Endodermal cell (in vitro differentiated cells): ENCODE measurements at regions not wholly inside any gene's neighbourhood (a gene's known extent, or its start where the extent isn't known, plus 50 kb on each side); places are given as distances from the start of the nearest gene placed in this dataset.

ENCODE experiments used
- DNase-seq: peaks from one replicate; pipeline ENCODE4 v3.0.0-alpha.2; 2017
- H3K27ac ChIP-seq: 2 replicates; pipeline ENCODE4 v1.5.1; 2013; ENCODE audit warnings: mild to moderate bottlenecking, low read depth, low read length, moderate library complexity
- H3K27me3 ChIP-seq: 2 replicates; pipeline ENCODE4 v1.6.1; 2013; ENCODE audit warnings: mild to moderate bottlenecking, low read length, moderate library complexity; ENCODE audit not compliant: insufficient read depth, control insufficient read depth, poor library complexity, severe bottlenecking
- H3K36me3 ChIP-seq: 2 replicates; pipeline ENCODE4 v1.7.0; 2013; ENCODE audit warnings: mild to moderate bottlenecking, low read length, moderate library complexity; ENCODE audit not compliant: control insufficient read depth, insufficient read depth
- H3K4me1 ChIP-seq: one replicate; pipeline ENCODE4 v1.7.0; 2013; ENCODE audit warnings: low read length; ENCODE audit not compliant: control insufficient read depth, insufficient read depth
- H3K4me3 ChIP-seq: 2 replicates; pipeline ENCODE4 v1.5.1; 2013; ENCODE audit warnings: mild to moderate bottlenecking, low read length, moderate library complexity
- H3K9ac ChIP-seq: 2 replicates; pipeline ENCODE4 v1.6.1; 2013; ENCODE audit warnings: mild to moderate bottlenecking, low read length, moderate library complexity; ENCODE audit not compliant: poor library complexity, severe bottlenecking; ENCODE audit errors: extremely low read depth
- H3K9me3 ChIP-seq: 2 replicates; pipeline ENCODE4 v1.6.1; 2013; ENCODE audit warnings: mild to moderate bottlenecking, low read length, moderate library complexity; ENCODE audit not compliant: control insufficient read depth
- H3K27ac Mint-ChIP-seq: 2 replicates; pipeline ENCODE4 v1.8.0; 2020; ENCODE audit warnings: mixed read lengths
- H3K27me3 Mint-ChIP-seq: 2 replicates; pipeline ENCODE4 v1.8.0; 2021; ENCODE audit warnings: mild to moderate bottlenecking, mixed read lengths; ENCODE audit not compliant: insufficient read depth
- H3K36me3 Mint-ChIP-seq: 2 replicates; pipeline ENCODE4 v1.8.0; 2020; ENCODE audit warnings: low read depth, mixed read lengths
- H3K4me1 Mint-ChIP-seq: 2 replicates; pipeline ENCODE4 v1.8.0; 2020; ENCODE audit warnings: mixed read lengths
- H3K4me3 Mint-ChIP-seq: 2 replicates; pipeline ENCODE4 v1.8.0; 2020; ENCODE audit warnings: mild to moderate bottlenecking, moderate library complexity, mixed read lengths
- H3K9me3 Mint-ChIP-seq: 2 replicates; pipeline ENCODE4 v1.8.0; 2020; ENCODE audit warnings: mild to moderate bottlenecking, mixed read lengths
- WGBS, 2 experiments: methylation state at CpG; one replicate each; pipeline versions ENCODE4 v1.1.5 to v1.1.7; 2013; ENCODE audit warnings: missing lambda C conversion rate in 2 of 2, mixed read lengths in 1 of 2; ENCODE audit not compliant: insufficient coverage in 1 of 2, insufficient read length in 1 of 2; 5-methylcytosine and 5-hydroxymethylcytosine counted together
- TF ChIP-seq, protein P1 (sequence below): fragments of 200-600 bp; sonication (generic); conservative IDR thresholded peaks from 2 replicates; pipeline ENCODE4 v1.5.0; 2021; ENCODE audit warnings: antibody characterized with exemption, mild to moderate bottlenecking

DNA sequence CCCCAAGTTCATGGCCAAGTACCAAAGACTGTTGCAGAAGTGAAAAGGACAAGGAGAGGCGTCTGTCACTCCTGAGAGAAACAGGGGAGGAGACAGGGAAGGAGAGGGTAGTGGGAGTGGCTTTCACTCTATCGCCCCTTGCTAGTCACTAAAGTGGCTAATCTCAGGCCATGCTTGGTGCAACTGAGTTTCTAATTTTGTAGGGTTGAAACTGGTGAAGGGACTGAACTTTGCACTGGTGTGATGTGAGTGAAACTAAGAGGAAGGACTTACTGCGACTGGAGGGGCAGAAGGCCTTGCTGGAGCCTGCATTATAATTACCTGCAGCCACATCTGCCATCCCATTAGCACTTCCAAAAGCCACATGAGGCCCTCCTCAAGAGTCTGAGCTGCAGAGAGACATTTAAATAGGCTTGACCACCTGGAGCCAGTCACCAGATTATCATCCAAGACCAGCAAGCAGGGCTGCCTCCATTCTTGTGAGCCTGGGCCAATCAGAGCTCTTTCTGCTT is 107.2 kb upstream of the EEPD1 start:
- peak; percentile 79 for DNase-seq
- 52 to 80% methylated on average over 1 to 3 of the region's 3 CpGs for WGBS, 2 experiments
- H3K9ac ChIP-seq = no peak overlapping the region
- TF ChIP-seq, protein P1, sequence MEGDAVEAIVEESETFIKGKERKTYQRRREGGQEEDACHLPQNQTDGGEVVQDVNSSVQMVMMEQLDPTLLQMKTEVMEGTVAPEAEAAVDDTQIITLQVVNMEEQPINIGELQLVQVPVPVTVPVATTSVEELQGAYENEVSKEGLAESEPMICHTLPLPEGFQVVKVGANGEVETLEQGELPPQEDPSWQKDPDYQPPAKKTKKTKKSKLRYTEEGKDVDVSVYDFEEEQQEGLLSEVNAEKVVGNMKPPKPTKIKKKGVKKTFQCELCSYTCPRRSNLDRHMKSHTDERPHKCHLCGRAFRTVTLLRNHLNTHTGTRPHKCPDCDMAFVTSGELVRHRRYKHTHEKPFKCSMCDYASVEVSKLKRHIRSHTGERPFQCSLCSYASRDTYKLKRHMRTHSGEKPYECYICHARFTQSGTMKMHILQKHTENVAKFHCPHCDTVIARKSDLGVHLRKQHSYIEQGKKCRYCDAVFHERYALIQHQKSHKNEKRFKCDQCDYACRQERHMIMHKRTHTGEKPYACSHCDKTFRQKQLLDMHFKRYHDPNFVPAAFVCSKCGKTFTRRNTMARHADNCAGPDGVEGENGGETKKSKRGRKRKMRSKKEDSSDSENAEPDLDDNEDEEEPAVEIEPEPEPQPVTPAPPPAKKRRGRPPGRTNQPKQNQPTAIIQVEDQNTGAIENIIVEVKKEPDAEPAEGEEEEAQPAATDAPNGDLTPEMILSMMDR = no peak
- H3K9me3 ChIP-seq = no peaks in the 10 kb centered on the region
- peaks cover 16% of the 10 kb centered on the region for H3K4me1 ChIP-seq
- H3K27me3 Mint-ChIP-seq = no peaks in the 10 kb centered on the region
- no peak overlapping the region for H3K4me3 Mint-ChIP-seq
- no peak overlapping the region for H3K4me3 ChIP-seq
- H3K27ac ChIP-seq = no peak overlapping the region
- H3K36me3 ChIP-seq = no peaks in the 10 kb centered on the region
- H3K4me1 Mint-ChIP-seq = peaks cover 38% of the 10 kb centered on the region
- H3K27me3 ChIP-seq = no peaks in the 10 kb centered on the region
- no peaks in the 10 kb centered on the region for H3K36me3 Mint-ChIP-seq
- no peaks in the 10 kb centered on the region for H3K9me3 Mint-ChIP-seq
- H3K27ac Mint-ChIP-seq = peak overlapping the region; percentile 64

DNA sequence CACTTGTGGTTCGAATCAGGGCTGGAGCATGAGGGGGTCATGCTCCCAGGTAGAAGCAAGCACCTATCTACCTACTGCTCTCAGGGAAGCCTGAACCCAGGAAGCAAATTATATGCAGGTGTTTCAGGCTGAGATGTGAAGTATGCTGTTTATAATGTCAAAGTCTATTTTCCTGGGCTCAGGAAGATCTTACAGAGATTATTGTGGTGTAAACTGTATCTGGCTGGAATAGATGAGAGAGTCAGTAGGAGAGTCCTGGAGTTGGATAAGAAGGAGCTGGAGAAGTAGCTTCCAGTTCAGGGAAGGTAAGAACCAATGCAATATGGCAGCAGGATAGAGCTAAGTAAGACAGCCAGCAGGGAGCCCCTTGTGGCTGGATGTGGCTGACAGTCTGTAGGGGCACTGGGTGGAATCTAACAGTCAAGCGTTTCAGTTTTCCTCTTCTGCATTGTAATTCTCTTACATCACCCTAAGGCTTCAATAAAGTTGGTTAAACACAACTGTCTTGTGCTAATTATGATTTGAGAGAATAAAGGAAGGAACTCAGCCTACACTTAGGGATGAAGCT is 105.9 kb upstream of the EEPD1 start:
- Histone ChIP-seq H3K4me1 (peaks cover 16% of the 10 kb centered on the region), H3K4me3 (no peak overlapping the region), H3K9ac (no peak overlapping the region), H3K9me3 (no peaks in the 10 kb centered on the region), H3K36me3 (no peaks in the 10 kb centered on the region), H3K27me3 (no peaks in the 10 kb centered on the region), H3K27ac (no peak overlapping the region)
- H3K27ac Mint-ChIP-seq = no peak overlapping the region
- H3K36me3 Mint-ChIP-seq = no peaks in the 10 kb centered on the region
- 88% methylated on average over 2 of the region's 2 CpGs; no CpG with 5 or more reads in 1 of the 2 experiments for WGBS, 2 experiments
- peaks cover 38% of the 10 kb centered on the region for H3K4me1 Mint-ChIP-seq
- H3K9me3 Mint-ChIP-seq = no peaks in the 10 kb centered on the region
- peak; percentile 53 for DNase-seq
- TF ChIP-seq, protein P1 = peak; percentile 65
- H3K27me3 Mint-ChIP-seq = no peaks in the 10 kb centered on the region
- H3K4me3 Mint-ChIP-seq = no peak overlapping the region

- WGBS, 2 experiments = 96% methylated on average over 4 to 5 of the region's 5 CpGs
- H3K27me3 ChIP-seq = no peaks in the 10 kb centered on the region
- H3K4me3 ChIP-seq = no peak overlapping the region
- no peak overlapping the region for H3K9ac ChIP-seq
- H3K9me3 Mint-ChIP-seq = no peaks in the 10 kb centered on the region
- H3K9me3 ChIP-seq = no peaks in the 10 kb centered on the region
- no peaks in the 10 kb centered on the region for H3K36me3 Mint-ChIP-seq
- DNase-seq = no peak
- no peaks in the 10 kb centered on the region for H3K36me3 ChIP-seq
- H3K27ac Mint-ChIP-seq = no peak overlapping the region
- no peak overlapping the region for H3K27ac ChIP-seq
- no peaks in the 10 kb centered on the region for H3K27me3 Mint-ChIP-seq
- no peak overlapping the region for H3K4me3 Mint-ChIP-seq
- TF ChIP-seq, protein P1 = no peak
- peaks cover 38% of the 10 kb centered on the region for H3K4me1 Mint-ChIP-seq
- peaks cover 16% of the 10 kb centered on the region for H3K4me1 ChIP-seq
Measured at GRCh38 chr7:36048141-36048901, 104.7 kb upstream of the EEPD1 start.
